ENCODE measurements at regions not wholly inside any gene's neighbourhood (a gene's known extent, or its start where the extent isn't known, plus 50 kb on each side); places are given as distances from the start of the nearest gene placed in this dataset.

DNA sequence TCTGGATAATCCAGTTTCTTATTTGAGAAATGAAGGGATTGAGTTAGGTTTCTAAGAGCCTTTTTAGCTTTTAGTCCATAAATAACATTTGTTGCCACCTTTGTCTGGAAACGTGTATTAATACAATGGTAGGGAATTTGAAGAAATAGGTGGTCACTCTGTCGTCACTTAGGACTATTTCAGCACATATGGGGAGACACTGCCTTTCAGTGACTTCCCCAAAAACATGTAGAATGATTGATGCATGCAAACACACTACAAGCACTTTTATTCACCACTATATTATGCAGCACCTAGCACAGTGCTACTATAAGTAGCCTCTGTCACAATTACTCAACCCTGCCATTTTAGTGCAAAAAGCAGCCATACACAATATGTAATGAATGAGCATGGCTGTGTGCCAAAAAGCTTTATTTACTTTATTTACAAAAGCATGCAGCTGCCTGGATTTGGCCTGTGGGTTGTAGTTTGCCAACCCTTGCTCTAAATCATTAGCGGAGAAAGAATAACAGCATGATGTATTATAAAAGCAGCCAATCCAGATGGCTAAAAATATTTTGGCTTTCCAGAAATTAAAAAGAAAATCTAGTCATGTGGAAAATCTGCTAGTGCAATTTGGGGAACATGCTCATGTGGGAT is 154.2 kb upstream of the HMHB1 start:
- TF ChIP-seq, protein P1, sequence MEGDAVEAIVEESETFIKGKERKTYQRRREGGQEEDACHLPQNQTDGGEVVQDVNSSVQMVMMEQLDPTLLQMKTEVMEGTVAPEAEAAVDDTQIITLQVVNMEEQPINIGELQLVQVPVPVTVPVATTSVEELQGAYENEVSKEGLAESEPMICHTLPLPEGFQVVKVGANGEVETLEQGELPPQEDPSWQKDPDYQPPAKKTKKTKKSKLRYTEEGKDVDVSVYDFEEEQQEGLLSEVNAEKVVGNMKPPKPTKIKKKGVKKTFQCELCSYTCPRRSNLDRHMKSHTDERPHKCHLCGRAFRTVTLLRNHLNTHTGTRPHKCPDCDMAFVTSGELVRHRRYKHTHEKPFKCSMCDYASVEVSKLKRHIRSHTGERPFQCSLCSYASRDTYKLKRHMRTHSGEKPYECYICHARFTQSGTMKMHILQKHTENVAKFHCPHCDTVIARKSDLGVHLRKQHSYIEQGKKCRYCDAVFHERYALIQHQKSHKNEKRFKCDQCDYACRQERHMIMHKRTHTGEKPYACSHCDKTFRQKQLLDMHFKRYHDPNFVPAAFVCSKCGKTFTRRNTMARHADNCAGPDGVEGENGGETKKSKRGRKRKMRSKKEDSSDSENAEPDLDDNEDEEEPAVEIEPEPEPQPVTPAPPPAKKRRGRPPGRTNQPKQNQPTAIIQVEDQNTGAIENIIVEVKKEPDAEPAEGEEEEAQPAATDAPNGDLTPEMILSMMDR (IDR thresholded peaks at IDR 0.05; ENCODE audit: low read depth, low read length, poor library complexity, severe bottlenecking) = no peak
- no peak for TF ChIP-seq EZH2phosphoT487 (IDR thresholded peaks at IDR 0.05; ENCODE audit: borderline replicate concordance, low read length)

All from DOHH2 (cell line).